NCI-H1092 (cell line): ENCODE measurements at regions not wholly inside any gene's neighbourhood (a gene's known extent, or its start where the extent isn't known, plus 50 kb on each side); places are given as distances from the start of the nearest gene placed in this dataset.

Source experiments
- DNase-seq: peaks from one replicate; lab custom pipeline; 2025; lab: John Stamatoyannopoulos, UW

DNA sequence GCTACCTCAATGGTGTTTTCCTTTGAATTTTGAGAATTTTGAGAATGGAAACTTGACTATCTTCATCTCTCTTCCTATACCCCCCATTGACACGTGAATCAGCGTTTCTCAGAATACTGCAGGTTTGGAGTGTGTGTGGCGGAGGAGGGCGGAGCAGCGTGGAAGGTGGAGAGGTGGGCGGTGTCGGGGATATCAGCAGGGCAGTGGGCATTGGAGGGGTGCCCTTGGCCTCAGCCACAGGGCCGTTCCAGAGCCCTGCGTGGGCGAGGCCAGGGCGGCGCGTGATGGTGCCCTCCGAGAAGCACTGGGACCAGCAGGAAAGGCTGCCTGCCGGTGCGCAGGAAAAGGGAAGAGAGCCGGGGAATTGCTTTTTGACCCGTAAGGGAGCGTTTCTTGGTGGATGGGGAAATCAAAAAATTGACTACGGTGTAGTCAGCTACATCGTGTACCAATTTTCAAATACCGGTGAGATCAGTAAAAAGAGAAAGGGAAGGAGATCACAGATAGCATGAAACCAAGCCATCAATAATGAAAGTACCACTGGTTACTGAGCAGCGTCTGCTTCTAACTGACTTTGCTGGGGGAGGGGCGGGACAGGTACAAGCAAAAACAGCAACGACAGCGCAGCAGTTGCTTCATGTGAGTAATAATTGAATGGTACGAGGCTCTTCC, 82.7 kb upstream of the DUSP22 start:
- no peak for DNase-seq

DNA sequence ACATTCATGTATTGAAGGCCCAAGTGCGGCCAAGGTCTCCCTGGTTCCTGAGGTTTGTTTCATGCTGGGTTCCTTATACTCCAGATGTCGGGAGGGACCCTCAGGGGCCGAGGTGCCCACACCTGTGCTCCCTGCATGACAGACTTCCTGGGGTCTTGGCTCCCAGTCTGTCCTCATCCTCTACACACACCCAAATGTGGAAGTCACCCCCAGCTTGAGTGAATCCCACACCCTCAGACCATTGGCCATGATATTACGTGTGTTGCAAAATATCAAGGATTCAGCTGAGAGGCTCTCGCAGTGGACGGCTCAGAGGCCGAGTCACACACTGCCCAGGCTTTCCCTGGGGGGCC, 82.2 kb upstream of the DUSP22 start:
- no peak for DNase-seq

DNA sequence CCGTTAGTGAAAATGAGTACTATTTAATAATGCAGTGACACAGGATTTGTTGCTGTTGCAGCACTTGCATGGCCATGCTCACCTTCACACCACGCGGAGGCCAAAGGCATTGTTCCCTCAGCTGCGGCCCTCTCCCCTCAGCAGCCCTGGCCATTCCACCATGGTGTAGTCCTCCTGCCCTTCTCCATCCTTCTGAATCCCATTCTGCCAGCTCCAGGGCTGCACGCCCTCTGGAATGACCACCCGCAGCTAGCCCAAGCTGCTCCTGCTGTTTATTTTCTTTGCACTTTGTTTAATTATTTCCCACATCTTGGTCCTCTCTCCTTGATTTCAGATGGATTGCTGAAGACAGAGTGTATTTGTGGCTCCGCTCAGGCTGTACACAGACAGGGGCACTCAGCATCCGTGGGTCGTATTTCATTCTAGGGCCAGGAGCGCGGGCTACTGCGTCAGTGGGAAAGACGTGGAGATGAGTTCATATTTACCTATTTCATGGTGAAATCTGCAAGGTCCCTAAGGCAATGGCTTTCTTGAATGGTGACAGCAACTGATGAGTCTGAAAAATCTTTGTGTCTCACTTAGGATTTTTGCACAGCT, 81.4 kb upstream of the DUSP22 start:
- DNase-seq = no peak

DNA sequence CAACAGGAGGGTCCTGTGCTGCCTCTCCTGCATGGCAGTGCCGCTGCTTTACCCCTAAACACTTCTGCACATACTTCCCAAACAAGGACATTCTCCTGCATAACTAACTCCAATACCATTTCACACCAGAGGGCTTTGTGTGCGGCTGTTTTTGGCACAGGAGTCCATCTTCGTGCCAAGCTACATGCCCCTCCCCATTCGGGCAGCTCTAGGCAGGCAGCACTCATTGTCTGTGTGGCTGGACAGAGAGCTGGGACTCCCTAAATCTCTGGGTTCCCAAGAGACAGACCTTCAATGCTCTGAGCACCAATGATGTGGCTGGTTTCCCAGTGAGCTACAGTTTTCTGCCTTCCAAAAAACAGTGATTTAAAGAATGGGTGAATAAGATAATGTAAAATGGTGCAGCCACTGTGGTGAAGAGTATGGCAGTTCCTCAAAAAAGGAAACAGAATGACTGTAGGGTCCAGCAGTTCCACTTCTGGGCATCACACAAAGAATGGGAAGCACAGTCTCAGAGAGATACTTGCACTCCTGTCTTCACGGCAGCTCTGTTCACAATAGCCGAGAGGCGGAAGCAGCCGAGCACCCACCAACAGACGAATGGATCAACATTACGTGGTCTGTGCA, 80.3 kb upstream of the DUSP22 start:
- no peak for DNase-seq

DNA sequence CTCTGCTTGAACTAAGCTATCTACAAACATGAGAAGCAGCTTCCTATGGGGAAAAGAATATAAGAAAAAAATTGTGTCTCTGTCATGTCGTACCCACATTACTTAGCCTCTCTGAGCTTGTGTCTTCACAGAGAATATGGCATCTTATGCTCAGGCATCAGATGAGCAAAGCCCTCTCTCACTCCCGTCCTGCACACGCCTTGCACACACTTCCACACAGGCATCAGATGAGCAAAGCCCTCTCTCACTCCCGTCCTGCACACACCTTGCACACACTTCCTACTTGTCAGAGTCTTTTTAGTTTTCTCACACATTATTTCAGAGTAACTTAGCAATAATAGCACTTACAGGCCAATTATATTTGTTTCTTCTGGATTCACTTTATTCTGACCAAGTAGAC, 79.0 kb upstream of the DUSP22 start:
- DNase-seq = no peak

DNA sequence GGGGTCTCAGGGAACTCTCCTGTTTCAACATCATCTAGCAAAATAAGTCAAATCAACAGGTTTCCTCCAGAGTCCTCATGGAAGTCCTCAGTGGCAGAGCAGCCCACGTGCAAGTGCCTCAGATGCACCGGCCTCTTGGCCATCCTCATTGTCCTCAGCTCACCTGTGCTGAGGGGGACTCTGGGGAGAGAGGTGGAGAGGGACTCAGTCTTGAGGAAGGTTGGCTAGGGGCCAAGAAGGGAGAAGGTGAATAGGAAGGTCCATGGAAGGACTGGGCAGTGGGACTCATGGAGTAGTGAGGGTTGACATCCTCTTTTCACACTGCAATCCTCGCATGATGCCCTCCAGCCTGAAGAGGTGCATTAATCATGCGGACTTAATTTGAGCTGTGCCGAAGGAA, 77.9 kb upstream of the DUSP22 start:
- DNase-seq = no peak

DNA sequence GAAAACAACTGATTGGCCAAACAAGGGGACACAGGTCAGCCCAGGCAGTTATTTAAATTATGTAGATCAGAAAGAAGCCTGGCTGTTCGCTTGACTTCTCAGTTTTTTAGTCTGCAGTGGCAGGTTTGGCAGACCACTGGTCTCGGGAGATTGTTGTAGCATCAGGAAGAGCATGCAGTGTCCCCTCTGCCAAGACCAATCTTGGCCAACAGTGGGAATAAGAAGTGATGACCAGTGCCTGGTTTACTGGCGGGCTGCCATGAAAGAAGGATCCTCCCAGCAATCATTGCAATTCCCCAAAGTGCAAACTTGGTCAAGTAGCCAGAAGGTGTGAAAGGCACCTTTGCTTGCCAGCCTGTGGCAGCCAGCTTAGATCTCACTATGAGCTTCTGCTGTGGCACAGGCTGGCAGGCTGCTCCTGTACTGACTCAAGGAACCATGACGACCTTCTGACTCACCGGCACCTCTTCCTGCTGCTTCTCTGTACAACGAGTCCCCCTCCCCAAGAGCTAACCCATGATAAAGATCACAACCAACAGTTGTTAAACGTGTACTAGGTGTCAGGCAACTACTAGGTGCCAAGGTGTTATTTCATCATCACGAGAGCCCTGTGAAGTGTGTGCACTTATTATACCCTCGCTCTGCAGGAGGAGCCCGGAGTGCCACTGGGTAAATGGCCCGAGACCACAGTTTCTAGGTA, 76.8 kb upstream of the DUSP22 start:
- no peak for DNase-seq

DNA sequence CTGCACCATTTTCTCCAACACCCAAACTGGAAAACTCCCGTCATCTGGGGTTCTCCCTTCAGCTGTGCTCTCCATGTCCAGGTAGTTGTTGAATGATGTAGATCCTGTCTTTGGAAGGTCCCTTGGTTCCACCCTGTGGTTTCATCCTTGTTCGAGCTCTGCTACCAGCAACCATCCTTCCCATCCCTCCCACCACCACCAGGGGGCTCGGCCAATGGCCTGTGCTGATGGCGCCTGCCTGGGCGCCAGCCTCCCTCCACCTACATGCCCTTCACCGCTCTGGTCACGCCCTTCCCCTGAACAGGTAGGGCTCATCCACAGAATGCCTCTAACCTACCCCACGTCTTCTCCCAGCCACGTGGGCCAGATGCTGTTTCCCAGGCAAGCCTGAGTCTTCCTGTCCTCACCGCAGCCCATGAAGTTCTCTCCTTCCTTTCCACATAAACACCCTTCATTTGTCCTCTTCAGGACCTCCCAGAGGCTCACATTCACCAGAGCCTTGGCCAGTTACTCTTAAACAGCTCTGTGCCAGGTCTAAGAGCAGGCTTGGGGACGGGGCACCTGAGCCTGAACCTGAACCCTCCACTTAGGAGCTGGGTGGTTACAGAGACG, 75.1 kb upstream of the DUSP22 start:
- no peak for DNase-seq

DNA sequence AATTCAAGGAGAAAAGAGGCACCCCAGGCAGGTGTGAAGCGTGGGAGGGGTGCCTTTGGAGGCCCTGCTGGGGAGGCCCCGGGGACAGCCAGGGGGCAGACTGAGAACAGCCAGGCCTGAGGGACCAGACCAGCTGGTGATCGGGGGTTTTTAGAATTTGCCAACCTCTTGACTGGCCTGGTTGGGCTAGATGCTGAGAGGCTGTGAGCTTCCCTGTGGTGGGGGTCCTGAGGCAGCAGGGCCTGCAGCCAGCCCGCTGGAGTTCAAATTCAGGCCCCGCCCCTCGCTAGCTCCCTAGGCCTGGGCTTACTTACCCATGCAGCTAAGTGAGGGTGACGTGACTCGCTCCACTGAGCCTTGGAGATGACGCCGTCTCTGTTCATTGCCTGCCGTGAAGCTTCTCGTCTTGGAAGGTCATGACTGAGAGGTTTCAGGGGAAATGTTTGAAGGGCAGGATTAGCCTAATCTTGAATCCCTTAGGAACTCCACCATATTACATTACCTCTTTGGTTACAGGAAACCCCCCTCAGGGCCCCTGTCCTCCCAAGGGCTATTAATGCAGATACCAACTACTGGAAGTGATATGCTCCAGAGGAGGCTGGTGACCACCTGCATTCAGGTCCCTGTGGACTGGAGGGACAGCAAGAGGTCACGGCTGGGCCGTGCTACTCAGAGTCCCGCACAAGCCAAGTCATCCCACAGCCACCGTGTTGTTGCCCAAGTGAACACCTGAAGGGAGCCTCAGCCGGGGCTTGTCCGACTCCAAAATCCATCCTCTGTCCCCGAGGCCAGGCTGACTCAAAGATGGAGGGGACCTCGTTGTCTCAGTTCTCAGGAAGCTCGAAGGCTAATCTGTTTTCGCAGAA, 73.9 kb upstream of the DUSP22 start:
- no peak for DNase-seq

DNA sequence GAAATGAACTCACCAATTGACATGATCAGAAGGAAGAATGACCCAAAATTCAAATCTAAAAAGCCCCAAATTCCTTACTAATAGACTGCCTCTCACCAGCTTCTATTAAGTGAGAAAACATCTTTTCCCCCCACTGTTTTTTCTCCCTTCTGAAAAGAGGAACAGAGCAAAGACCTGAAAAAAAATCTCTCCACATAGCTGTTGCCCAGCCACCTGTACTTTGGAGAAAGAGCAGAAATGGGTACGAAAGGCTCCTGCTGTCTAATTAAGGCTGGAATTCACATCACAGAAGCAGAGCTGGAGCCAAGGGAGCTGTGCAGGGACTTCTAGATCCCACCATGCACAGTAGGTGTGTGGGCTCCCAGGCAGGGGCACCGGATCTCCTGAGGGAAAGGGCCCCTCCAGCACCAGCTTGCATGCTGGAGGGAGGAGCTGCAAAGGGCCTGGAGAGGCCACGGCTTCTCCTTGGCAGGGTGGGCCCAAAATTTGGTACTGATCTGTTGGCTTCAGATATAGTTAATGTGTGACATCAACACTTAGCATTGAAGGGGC, 73.2 kb upstream of the DUSP22 start:
- DNase-seq = no peak

DNA sequence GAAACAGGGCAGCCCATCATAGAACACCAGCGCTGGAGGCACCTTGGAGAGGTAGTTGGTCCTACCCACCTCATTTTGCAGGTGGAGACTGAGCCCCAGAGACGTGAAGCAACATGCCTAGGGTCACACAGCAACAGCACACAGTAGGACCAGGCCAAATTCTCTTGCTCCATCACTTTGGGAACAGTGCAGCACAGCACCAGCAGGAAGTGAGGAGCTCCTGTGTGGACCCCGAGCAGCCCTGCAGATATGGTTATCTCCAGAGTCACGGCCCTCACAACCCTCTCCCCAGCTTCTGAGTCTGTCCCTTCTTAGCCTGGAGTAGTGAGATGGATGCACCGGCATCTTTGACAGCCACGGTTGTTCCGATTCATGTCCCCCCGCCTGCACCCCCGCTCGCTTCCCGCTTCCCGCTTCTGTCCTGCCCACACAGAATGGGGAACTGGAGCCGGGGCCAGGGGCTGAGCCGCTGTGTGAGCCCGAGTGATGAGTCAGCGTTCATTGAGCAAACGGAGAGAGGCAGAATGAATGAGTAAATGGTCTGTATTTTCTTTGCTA, 72.6 kb upstream of the DUSP22 start:
- no peak for DNase-seq

DNA sequence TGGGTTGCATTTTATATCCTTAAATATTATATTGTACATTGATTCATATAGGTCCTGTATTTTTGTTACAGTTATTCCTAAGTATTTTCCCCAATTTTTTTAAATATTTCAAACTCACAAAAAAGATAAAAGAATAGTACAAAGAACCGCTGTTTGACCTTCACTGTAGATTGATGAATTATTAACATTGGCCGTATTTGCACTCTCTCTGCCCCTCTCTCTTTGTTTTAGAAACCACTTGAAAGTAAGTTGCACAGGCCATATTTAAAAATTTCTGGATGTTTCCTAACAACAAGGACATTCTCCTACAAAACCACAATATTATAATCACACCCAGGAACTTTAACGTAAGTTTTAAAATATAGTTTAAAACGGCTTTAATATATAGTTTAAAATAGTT, 72.0 kb upstream of the DUSP22 start:
- DNase-seq = no peak

DNA sequence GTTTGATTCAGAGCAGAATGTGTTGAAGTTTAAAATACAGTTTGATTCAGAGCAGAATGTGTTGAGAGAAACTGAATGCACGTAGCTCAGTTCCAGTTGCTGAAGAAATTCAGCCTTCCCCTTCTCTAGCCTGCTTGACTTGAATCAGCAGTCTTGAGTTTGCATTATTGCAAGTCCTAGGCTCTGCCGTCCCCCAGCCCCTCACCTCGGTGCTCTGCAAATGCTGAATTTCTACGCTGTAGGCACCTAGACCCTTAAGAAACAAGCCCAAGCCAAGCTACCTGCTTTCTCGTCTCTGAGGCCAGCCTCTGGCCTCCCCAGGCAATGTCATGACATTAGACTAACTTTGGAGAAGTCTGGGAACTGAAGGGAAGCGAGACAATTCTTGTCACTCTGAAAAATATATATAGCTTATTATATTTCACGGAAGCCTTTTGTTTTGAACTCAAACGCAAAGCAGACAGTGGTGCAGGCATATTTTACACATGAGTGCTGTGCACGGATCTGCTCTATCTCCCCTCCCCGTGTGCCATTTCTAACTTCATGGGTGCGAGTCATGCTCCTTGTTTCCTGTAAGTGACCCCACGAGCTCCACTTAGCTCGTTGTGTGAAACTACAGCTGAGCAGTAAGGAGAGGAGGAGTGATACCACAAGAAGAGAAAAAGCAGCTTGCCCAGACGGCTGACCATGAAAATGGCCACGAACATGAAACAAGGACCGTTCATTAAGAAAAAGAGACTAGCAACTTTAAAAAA, 71.4 kb upstream of the DUSP22 start:
- no peak for DNase-seq

DNA sequence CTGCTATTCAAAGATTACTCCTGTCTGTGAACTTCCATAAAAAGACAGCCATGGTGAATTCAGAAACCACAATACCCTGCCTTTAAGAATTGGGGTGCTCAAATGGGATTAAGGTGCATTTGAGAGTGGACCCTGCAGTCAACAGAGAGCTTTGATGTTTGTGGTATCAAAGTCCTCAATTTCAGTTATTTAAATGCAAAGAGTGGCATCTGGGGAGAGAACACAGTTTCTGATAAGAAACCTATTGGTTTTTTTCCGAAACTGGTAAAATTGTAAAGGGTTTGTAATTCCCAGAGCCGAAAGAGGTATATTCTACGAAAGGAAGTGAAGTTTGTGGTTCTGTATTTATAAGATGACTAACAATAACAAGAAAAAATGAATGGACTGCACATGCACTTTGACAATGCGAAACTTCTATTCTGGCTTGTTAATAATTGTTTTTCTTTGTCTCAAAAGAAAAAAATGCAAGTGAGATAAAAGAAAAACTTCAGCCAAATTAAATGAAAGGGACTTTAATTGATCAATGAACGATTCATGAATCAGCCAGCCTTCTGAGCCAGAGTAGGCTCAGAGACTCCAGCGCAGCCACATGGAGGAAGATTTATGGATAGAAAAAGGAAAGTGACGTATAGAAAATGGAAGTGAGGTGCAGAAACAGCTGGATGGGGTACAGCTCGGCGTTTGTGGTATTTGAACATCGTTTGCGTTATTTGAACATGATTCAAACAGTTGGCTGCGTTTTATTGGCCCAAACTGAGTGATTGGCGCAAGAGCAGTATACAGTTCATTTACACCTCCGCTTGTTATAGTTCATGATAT, 70.5 kb upstream of the DUSP22 start:
- no peak for DNase-seq

DNA sequence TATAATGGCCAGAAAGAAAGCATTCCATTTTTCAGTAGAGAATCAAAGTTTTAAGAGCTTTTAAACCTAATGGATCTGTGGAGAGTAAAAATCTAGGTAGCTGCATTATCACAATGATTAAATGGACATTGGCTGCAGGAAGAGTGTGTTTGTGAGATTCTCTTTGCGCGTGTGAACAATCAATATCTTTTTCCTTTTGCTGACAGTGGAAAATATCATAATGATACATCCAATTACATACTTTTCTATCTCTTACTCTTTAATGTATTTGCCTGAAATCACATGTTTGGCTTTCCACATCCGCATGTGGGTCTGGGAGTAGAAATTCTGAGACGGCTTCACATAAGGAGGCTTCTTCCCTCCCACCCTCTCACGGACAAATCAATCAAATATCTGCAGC, 69.8 kb upstream of the DUSP22 start:
- no peak for DNase-seq

DNA sequence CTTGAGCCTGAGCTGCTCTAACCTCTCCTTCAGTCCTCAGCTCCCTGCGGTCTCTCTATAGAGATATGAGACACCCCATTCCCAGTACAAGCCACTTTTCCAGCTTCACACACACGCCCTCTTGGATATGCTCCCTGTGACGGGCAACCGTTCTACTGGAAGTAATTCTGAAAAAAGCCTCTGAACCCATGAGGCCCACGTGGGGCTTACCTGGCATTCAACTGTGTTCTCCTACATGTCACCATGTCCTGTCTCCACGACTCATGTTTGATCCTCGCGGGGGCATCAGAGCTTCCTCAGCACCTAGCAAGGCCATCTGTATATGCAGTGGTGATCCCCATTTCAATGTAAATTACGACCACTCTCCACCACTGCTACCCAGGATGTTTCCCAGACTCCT, 69.2 kb upstream of the DUSP22 start:
- DNase-seq = no peak

DNA sequence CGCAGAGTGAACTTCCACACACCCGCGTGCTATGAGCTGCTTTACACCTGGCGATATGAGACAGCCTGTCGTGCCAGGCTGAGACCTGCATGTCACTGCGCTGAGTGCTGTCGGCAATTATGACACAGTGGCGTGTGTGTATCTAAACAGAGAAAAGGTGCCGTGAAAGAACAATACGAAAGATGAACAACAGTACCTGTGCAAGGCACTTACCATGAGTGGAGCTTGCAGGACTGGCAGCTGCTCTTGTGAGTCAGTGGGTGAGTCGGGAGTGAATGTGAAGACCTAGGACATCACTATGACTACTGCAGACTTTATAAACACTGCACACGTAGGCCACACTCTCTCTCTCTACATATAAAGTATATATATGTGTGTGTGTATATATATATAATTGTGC, 68.5 kb upstream of the DUSP22 start:
- no peak for DNase-seq

DNA sequence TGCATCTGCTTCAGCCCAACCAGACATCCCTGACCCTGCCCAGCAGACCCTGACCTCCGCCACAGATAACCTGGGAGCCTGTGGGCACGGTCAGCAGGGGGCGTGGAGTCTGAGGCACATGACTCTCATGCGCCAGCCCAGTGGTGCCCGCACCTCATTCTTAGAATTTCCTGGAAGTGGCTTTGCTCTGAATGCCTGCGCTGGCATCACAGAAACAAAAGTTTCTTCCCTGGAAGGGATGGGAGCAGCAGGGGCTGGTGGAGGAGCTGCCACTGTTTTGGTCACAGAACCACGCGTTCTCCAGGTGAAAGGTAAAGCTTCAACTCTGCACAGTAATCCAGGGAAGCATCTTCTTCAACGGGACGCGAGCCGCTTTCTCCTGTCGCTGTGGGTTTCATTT, 67.9 kb upstream of the DUSP22 start:
- DNase-seq = no peak

DNA sequence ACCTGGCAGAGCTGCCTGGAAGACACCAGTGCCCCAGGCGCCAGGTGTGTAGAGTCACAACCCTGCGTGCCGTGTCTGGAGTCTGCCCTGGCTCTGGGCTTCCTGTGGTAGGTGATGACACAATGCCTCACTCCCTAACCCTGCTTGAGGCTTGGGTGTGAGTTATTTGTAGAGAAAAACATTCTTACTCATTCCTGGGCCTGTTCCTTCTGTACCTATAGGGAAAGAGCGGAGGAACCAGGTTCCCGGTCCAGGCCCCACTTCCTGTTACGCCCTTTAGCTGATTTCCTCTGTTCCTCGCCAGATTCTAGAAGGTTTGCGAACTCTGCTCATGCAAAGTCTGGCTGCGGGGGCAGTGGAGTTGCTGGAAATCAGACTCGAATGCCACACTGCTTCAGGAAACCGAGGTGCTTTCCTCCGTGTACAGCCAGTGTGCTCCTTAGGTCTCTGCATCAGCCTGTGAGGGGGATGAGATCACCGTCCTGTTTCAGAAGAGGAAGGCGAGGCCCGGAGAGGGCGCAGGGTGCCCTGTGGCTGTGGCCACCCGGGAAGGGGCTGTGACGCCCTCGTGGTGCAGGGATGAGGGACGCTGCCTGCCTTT, 67.1 kb upstream of the DUSP22 start:
- DNase-seq = no peak
